ENCODE measurements at regions not wholly inside any gene's neighbourhood (a gene's known extent, or its start where the extent isn't known, plus 50 kb on each side); places are given as distances from the start of the nearest gene placed in this dataset.
"Not testable (repeated sequence)": the region's sequence is repeated elsewhere in the genome, so short reads cannot be mapped to it uniquely, and the experiment has no call there.

- no peak for DNase-seq (ENCODE audit: low read depth in 2 of 2)
Measured at GRCh38 chr3:20652231-20652986, 466.4 kb upstream of the SGO1 start.

- DNase-seq (ENCODE audit: low read depth in 2 of 2): no peak
Measured at GRCh38 chr3:20648921-20649381, 462.9 kb upstream of the SGO1 start.

DNA sequence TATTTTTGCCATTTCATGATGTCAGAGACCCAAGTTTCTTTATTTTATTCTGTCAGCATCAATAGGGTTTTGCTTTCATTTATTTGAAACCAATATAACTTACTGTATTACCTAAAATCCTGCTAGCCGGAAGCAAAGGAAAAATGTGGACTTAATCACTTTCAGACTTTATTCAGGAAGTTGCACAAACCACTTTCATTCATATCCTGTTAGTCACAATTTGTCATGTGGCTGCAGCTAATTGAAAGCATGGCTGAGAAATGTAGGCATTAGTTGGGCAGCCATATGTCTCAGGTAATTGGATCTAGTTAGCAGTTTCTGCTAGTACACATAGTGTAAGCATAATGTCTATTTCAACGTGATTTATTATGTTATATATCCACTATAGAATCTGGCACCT lies 462.3 kb upstream of the SGO1 start:
- DNase-seq (ENCODE audit: low read depth in 2 of 2): no peak

DNA sequence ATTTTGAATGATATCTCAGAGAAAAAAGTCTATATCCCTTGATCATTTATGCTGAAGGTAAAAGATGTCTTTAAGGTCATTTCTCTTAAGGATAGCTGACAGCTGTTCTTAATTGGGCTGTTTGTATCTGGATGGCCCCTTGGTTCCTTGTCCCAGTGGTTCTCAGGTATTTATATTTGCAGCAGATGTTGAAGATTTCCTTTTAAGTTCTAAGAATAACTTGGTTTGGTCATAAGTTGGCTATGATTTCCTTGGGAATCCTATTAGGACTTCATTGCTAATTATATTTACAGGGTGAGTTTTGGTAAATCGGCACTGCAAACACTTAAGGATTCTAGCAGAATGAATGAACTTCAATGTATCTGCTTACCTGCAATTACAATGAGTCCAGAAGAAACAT lies 460.4 kb upstream of the SGO1 start:
- no peak for DNase-seq (ENCODE audit: low read depth in 2 of 2)

GRCh38 chr3:20645340-20645739 lies 459.3 kb upstream of the SGO1 start:
- DNase-seq (ENCODE audit: low read depth in 2 of 2): no peak

GRCh38 chr3:20637729-20638128 lies 451.7 kb upstream of the SGO1 start:
- DNase-seq (ENCODE audit: low read depth in 2 of 2): no peak

DNA sequence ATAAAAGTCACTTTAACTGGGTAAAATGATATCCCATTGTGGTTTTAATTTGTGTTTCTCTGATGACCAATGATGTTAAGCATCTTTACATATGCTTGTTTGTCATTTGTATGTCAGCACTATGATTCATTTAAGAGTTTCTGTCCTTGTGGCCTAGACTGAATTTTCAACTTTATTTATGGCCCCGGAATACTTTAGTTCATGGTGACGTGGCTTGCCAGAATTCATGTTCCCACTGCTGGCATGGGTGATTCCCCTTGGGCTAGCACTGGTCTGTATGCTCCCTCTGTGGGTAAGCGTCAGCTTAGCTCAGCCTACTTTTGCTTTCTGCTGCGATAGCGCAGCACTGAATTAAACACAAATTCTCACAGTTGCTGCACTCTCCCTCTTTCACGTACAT lies 436.3 kb upstream of the SGO1 start:
- DNase-seq (ENCODE audit: low read depth in 2 of 2): no peak

DNA sequence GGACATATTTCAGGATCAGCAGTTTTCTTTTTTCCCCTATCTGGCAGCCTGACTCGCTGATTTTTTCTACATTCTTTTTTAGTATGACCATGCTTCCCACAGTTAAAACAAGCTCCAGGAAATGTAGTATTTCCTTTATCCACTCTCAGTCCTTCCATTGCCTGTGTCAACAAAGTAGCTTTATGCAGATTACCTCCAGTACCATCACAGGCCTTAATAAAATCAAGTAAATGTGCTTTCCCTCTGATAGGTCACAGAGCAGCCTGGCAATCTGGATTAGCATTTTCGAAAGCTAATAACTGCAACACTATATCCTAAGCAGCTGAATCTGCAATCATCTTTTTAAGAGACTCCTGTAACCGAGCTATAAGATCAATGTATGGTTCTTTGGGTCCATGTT lies 432.6 kb upstream of the SGO1 start:
- DNase-seq (ENCODE audit: low read depth in 2 of 2): not testable (repeated sequence)

DNA sequence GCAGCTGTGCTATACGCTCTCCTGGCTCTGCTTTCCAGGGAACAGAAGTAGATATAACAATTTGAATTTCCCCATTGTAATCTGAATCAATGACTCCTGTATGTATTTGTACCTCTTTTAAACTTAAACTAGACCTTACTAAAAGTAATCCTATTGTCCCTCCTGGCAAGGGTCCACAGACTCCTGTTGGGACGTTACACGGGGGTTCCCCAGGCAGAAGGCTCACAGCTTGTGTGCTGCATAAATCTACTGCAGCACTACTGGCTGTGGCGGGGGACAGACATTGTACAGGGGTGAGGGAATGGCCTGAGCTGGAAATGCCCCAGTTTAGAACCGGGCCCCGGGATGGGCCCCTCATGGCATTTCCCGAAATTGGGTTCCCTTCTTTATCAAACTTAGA lies 432.2 kb upstream of the SGO1 start:
- DNase-seq (ENCODE audit: low read depth in 2 of 2): not testable (repeated sequence)

DNA sequence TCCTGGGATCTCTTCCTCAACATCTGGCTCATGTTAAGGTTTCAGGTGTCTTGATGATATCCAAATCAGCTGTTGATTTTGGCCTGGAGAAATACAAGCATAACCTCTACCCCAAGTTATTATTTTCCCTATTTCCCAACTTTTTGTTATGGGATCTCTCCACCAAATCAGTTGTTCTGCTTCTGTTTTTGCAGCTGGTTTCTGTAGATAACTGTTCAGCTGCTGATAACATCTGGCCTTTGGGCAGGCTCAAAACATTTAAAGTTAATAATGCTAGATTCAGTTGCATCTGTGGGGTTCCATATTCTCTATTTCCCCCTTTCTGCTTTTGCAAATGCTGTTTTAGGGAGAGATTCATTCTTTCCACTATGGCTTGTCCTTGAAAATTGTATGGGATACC lies 430.0 kb upstream of the SGO1 start:
- DNase-seq (ENCODE audit: low read depth in 2 of 2): not testable (repeated sequence)

GRCh38 chr3:20608054-20608738 lies 422.2 kb upstream of the SGO1 start:
- no peak for DNase-seq (ENCODE audit: low read depth in 2 of 2)

DNA sequence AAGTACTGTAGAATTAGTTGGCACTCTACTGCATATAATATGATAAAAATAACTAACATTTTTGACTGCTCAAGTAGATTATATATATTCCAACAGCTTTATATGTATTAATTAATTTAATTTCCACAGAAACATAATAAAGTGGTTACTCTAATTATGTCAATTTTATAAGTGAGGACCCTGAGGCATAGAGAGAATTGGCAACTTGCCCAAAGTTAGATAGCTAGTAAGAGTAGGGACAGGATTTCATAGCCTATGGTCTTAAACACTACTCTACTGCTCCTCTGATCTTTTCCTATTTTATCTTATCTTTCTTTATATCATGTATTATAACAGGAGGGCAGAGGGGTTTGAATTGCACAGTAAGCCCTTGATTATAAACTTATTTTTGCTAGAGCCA lies 418.7 kb upstream of the SGO1 start:
- no peak for DNase-seq (ENCODE audit: low read depth in 2 of 2)

DNA sequence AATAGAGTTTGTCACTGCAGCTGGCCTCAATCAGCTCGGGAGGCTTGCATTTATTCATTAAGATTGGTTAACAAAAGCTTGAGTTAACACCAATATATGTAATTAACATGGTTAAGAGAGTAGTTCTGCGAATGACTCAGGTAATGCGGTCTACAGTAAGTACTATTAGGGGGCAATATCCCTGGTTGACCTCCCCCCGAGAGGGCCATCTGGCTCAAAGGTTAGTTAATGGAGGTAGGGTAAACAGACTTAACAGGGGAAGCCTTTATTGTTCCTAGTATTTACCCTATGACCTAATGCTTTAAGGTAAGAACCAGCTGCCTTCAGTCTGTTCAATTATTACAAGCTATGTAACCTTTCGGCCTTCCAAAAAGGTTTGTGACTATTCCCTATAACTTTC lies 403.3 kb upstream of the SGO1 start:
- DNase-seq (ENCODE audit: low read depth in 2 of 2): no peak

GRCh38 chr3:20588781-20589180 lies 402.8 kb upstream of the SGO1 start:
- DNase-seq (ENCODE audit: low read depth in 2 of 2): no peak

GRCh38 chr3:20583648-20584047 lies 397.6 kb upstream of the SGO1 start:
- no peak for DNase-seq (ENCODE audit: low read depth in 2 of 2)

DNA sequence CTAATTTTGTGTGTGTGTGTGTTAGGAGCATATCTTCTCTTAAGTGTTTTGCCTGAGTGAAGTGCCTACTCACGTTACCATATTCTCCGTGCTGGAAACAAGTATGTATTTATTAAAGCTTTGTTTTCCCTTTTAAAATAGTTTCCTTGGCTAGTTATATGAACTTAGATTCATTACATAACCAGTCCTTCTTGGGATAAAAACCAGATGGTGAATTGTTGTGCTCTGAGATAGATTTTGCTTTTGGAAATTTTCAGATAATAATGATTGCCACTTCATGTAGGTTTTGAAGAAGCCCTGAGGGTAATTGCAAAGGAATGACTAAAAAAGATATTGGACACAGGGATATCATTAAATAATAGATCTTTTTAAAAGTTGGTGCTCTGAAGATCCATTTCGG lies 390.2 kb upstream of the SGO1 start:
- no peak for DNase-seq (ENCODE audit: low read depth in 2 of 2)

GRCh38 chr3:20575146-20575545 lies 389.1 kb upstream of the SGO1 start:
- DNase-seq (ENCODE audit: low read depth in 2 of 2): no peak

DNA sequence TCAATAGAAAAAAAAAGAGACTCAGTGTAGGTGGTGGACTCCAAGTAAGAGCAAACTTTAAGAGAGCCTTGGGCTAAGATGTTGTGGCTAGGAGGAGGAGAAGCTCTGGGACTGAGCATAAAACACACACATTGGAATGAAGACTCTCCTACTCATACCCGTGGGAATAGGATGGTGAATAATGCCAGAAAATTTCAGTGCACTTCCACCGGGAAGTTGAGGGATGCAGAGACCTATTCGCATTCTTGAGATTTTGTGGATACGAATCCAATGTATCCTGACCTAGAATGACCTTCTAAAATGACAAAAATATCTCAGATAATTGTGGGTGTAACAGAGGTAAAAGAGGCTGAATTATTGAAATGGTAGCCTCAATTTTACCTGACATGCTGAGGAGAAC lies 388.7 kb upstream of the SGO1 start:
- DNase-seq (ENCODE audit: low read depth in 2 of 2): no peak

- no peak for DNase-seq (ENCODE audit: low read depth in 2 of 2)
Measured at GRCh38 chr3:20573175-20573574, 387.2 kb upstream of the SGO1 start.

DNA sequence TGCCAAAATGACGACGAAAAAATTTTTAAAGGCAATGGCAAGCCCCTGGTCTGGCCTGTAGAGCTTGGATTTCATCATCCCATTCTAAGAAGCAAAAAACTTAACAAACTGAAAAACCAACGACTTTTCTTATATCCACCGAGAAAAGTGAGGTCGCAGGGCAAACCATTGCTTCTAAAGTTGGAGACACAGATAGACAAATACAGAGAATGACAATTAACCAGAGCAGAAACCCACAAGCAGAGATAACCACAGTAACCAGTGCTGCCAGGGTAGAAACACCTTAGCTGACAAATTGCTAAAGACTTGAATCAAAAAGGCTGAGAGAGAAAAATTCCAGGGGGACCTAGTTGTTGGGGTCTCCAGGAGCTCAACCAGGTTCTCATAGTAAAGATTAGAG lies 386.5 kb upstream of the SGO1 start:
- DNase-seq (ENCODE audit: low read depth in 2 of 2): no peak

GRCh38 chr3:20569310-20569709 lies 383.3 kb upstream of the SGO1 start:
- DNase-seq (ENCODE audit: low read depth in 2 of 2): no peak

DNA sequence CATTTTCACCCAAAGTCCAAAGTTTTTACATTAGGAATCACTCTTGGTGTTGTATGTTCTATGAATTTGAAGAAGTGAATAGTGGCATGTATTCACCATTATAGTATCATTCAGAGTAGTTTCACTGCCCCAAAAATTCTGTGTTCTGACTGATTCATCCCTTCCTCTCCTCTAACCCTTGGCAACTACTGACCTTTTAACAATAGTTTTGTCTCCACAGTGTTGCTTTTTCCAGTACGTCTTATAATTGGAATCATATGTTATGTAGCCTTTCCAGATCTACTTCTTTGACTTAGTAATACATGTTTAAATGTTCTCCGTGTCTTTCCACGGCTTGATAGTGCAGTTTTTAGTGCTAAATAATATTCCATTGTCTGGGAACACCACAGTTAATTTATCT lies 379.0 kb upstream of the SGO1 start:
- DNase-seq (ENCODE audit: low read depth in 2 of 2): no peak

DNA sequence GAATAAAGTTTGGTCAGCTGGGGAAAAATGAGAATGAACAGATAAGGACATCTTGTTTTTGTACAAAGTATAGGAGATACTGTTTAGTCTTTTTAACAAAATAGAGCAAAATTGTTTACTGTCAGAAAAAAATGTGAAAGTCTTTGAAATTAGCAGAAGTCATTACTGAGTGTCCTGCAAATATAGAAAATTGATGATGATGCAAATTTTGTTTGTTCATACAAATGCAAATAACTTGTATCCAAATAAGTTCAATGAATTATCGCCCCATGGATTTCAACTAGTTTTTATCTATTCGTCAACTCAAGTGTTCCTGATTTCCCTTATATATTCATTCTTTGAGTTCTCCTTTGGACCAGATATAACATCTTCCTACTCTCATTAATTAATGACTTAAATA lies 378.0 kb upstream of the SGO1 start:
- no peak for DNase-seq (ENCODE audit: low read depth in 2 of 2)

DNA sequence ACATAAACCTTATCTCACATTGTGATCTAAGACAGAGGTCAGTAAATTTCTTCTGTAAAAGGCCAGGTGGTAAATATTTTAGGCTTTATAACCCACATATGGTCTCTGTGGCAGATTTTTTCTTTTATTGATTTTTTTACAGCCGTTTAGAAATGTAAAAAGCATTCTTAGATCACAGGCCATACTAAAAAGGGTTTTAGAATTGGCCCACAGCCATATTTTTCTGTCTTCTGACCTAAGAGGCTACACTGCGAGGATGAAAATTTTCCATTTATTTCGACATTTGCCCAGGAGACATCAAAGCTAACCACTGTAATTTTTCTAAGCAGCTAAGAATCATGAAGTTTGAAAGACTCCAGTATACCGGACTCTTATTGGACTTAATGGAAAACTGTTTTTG lies 377.2 kb upstream of the SGO1 start:
- DNase-seq (ENCODE audit: low read depth in 2 of 2): no peak
